A549 (cell line): ENCODE measurements at regions not wholly inside any gene's neighbourhood (a gene's known extent, or its start where the extent isn't known, plus 50 kb on each side); places are given as distances from the start of the nearest gene placed in this dataset.

ENCODE experiments used
- CHD2 ChIP-seq: fragments of 150-350 bp; IDR thresholded peaks from 2 replicates; pipeline ENCODE4 v1.6.1; 2014; ENCODE audit warnings: low read length; ENCODE audit not compliant: partially characterized antibody
- CTCF ChIP-seq: fragments of >200 bp; sonication (Bioruptor Twin); formaldehyde crosslinking; IDR thresholded peaks from 3 replicates; pipeline ENCODE4 v1.5.1; 2016
- EP300 ChIP-seq, 2 experiments: fragments of >200 bp; sonication (Bioruptor Twin); formaldehyde crosslinking; IDR thresholded peaks; 2 replicates in 1 of 2; 3 replicates in 1 of 2; pipeline ENCODE4 v1.6.1; 2016 to 2017
- HMGXB4 ChIP-seq: fragments of 250-450 bp; sonication (Bioruptor Pico); IDR thresholded peaks from 2 replicates; pipeline ENCODE4 v1.5.0; 2021; ENCODE audit warnings: mild to moderate bottlenecking, moderate library complexity, borderline replicate concordance
- HOXA7 ChIP-seq: fragments of 250-450 bp; sonication (Bioruptor Pico); IDR thresholded peaks from 2 replicates; pipeline ENCODE4 v1.5.0; 2020; ENCODE audit warnings: mild to moderate bottlenecking, moderate library complexity
- MAX ChIP-seq: IDR thresholded peaks from 2 replicates; pipeline ENCODE4 v1.6.1; 2012
- MAZ ChIP-seq: fragments of 150-350 bp; IDR thresholded peaks from 2 replicates; pipeline ENCODE4 v1.6.1; 2014; ENCODE audit warnings: antibody characterized with exemption, low read depth, low read length, borderline replicate concordance
- MYC ChIP-seq: IDR thresholded peaks from 2 replicates; pipeline ENCODE4 v1.6.1; 2012; ENCODE audit warnings: mild to moderate bottlenecking, inconsistent platforms, low read length, improper control_type of control experiment, borderline replicate concordance
- POLR2A ChIP-seq: IDR thresholded peaks from 2 replicates; pipeline ENCODE4 v1.6.1; 2012; ENCODE audit warnings: mild to moderate bottlenecking, low read length
- RAD21 ChIP-seq, 2 experiments: fragments of >200 bp in 1 of 2; sonication (Bioruptor Twin) in 1 of 2; formaldehyde crosslinking in 1 of 2; IDR thresholded peaks in 1 of 2; conservative IDR thresholded peaks in 1 of 2; 2 replicates in 1 of 2; 3 replicates in 1 of 2; pipeline ENCODE4 v1.6.1; 2012 to 2018; ENCODE audit warnings: inconsistent platforms in 1 of 2
- RCOR1 ChIP-seq: fragments of 150-350 bp; IDR thresholded peaks from 2 replicates; pipeline ENCODE4 v1.6.1; 2014; ENCODE audit warnings: antibody characterized with exemption, low read length, low read depth
- RNF2 ChIP-seq: fragments of 200-600 bp; sonication (generic); IDR thresholded peaks from 2 replicates; pipeline ENCODE4 v1.6.1; 2016; ENCODE audit warnings: low read depth, mild to moderate bottlenecking, antibody characterized with exemption, moderate library complexity, borderline replicate concordance
- SMC3 ChIP-seq: fragments of >200 bp; sonication (Bioruptor Twin); formaldehyde crosslinking; IDR thresholded peaks from 3 replicates; pipeline ENCODE4 v1.6.1; 2018; ENCODE audit warnings: inconsistent platforms
- TP53 ChIP-seq: fragments of 250-450 bp; sonication (Bioruptor Pico); IDR thresholded peaks from 2 replicates; pipeline ENCODE4 v1.5.0; 2021; ENCODE audit warnings: mild to moderate bottlenecking, moderate library complexity

- no peak for TF ChIP-seq MAZ
- TF ChIP-seq POLR2A: no peak
- TF ChIP-seq CTCF: no peak
- TF ChIP-seq HOXA7 (CRISPR knock-in tag): no peak
- TF ChIP-seq TP53 (CRISPR knock-in tag): no peak
- no peak for TF ChIP-seq CHD2
- no peak for TF ChIP-seq EP300 (IDR thresholded peaks at IDR 0.05)
- no peak for TF ChIP-seq RCOR1
- no peak for TF ChIP-seq SMC3
- no peak for TF ChIP-seq RNF2
- no peak for TF ChIP-seq MAX
- no peak for TF ChIP-seq RAD21 (conservative IDR thresholded peaks at IDR 0.05 in 1 of 2, IDR thresholded peaks at IDR 0.05 in 1 of 2)
- TF ChIP-seq HMGXB4: no peak
- TF ChIP-seq MYC: no peak
Observed at GRCh38 chr2:180413336-180413735, 406.2 kb upstream of the CWC22 start.
